Loucy (cell line): ENCODE measurements at regions not wholly inside any gene's neighbourhood (a gene's known extent, or its start where the extent isn't known, plus 50 kb on each side); places are given as distances from the start of the nearest gene placed in this dataset.

ENCODE experiments used
- EZH2phosphoT487 ChIP-seq: fragments of 200-600 bp; IDR thresholded peaks from 2 replicates; pipeline ENCODE4 v1.6.1; 2018; ENCODE audit warnings: antibody characterized with exemption, mild to moderate bottlenecking, moderate library complexity, borderline replicate concordance
- TF ChIP-seq, protein P1 (sequence below): fragments of 200-600 bp; sonication (generic); conservative IDR thresholded peaks from 2 replicates; pipeline ENCODE4 v1.5.1; 2014; ENCODE audit warnings: mild to moderate bottlenecking, antibody characterized with exemption, low read length

- TF ChIP-seq, protein P1, sequence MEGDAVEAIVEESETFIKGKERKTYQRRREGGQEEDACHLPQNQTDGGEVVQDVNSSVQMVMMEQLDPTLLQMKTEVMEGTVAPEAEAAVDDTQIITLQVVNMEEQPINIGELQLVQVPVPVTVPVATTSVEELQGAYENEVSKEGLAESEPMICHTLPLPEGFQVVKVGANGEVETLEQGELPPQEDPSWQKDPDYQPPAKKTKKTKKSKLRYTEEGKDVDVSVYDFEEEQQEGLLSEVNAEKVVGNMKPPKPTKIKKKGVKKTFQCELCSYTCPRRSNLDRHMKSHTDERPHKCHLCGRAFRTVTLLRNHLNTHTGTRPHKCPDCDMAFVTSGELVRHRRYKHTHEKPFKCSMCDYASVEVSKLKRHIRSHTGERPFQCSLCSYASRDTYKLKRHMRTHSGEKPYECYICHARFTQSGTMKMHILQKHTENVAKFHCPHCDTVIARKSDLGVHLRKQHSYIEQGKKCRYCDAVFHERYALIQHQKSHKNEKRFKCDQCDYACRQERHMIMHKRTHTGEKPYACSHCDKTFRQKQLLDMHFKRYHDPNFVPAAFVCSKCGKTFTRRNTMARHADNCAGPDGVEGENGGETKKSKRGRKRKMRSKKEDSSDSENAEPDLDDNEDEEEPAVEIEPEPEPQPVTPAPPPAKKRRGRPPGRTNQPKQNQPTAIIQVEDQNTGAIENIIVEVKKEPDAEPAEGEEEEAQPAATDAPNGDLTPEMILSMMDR, result no peak
- no peak for TF ChIP-seq EZH2phosphoT487
Observed at GRCh38 chr18:53789376-53790247, 434.9 kb downstream of the MBD2 start.
